HG02981 (cell line): ENCODE measurements at regions not wholly inside any gene's neighbourhood (a gene's known extent, or its start where the extent isn't known, plus 50 kb on each side); places are given as distances from the start of the nearest gene placed in this dataset.
"Not testable (repeated sequence)": the region's sequence is repeated elsewhere in the genome, so short reads cannot be mapped to it uniquely, and the experiment has no call there.

ENCODE experiments used
- ATAC-seq: cut with Tn5 transposase; IDR thresholded peaks from one replicate; pipeline ENCODE4 v1.9.1; 2021; ENCODE audit warnings: mild to moderate bottlenecking, moderate library complexity; ENCODE audit not compliant: unreplicated experiment

GRCh38 chr3:147157631-147158030, 248.7 kb downstream of the ZIC4 start:
- no peak for ATAC-seq

- ATAC-seq, result not testable (repeated sequence)
Measured at GRCh38 chr3:147154988-147155387, 251.4 kb downstream of the ZIC4 start.

- no peak for ATAC-seq
Measured at GRCh38 chr3:147153830-147154539, 252.4 kb downstream of the ZIC4 start.

GRCh38 chr3:147152476-147152875, 253.9 kb downstream of the ZIC4 start:
- ATAC-seq, result no peak

GRCh38 chr3:147141516-147142288, 264.6 kb downstream of the ZIC4 start:
- ATAC-seq, result no peak

GRCh38 chr3:147139341-147139740, 267.0 kb downstream of the ZIC4 start:
- ATAC-seq, result no peak

GRCh38 chr3:147132168-147132567, 274.2 kb downstream of the ZIC4 start:
- ATAC-seq, result no peak

GRCh38 chr3:147130461-147130860, 275.9 kb downstream of the ZIC4 start:
- ATAC-seq, result no peak

GRCh38 chr3:147129665-147130064, 276.7 kb downstream of the ZIC4 start:
- ATAC-seq, result no peak

- ATAC-seq, result no peak
Measured at GRCh38 chr3:147122350-147122749, 284.0 kb downstream of the ZIC4 start.

- ATAC-seq, result no peak
Measured at GRCh38 chr3:147119989-147120388, 286.4 kb downstream of the ZIC4 start.

- ATAC-seq, result no peak
Measured at GRCh38 chr3:147119346-147119745, 287.0 kb downstream of the ZIC4 start.

- no peak for ATAC-seq
Measured at GRCh38 chr3:147118611-147119010, 287.7 kb downstream of the ZIC4 start.

- no peak for ATAC-seq
Measured at GRCh38 chr3:147117631-147118030, 288.7 kb downstream of the ZIC4 start.

- no peak for ATAC-seq
Measured at GRCh38 chr3:147113293-147114044, 292.9 kb downstream of the ZIC4 start.

- ATAC-seq, result no peak
Measured at GRCh38 chr3:147099076-147099475, 307.3 kb downstream of the ZIC4 start.

GRCh38 chr3:147090461-147090860, 315.9 kb downstream of the ZIC4 start:
- ATAC-seq, result no peak

GRCh38 chr3:147089286-147089685, 317.1 kb downstream of the ZIC4 start:
- no peak for ATAC-seq

- not testable (repeated sequence) for ATAC-seq
Measured at GRCh38 chr3:147059500-147059899, 346.8 kb downstream of the ZIC4 start.

GRCh38 chr3:147049821-147050220, 356.5 kb downstream of the ZIC4 start:
- ATAC-seq, result no peak

- ATAC-seq, result no peak
Measured at GRCh38 chr3:147049305-147049704, 357.0 kb downstream of the ZIC4 start.

- ATAC-seq, result no peak
Measured at GRCh38 chr3:147046916-147047315, 359.4 kb downstream of the ZIC4 start.
